OCI-LY1 (cell line): ENCODE measurements at regions not wholly inside any gene's neighbourhood (a gene's known extent, or its start where the extent isn't known, plus 50 kb on each side); places are given as distances from the start of the nearest gene placed in this dataset.

Experiments used
- H2AFZ ChIP-seq: fragments of 200-600 bp; sonication (generic), shearing (Covaris generic); 2 replicates; pipeline ENCODE4 v1.6.0; 2014; ENCODE audit warnings: antibody characterized with exemption, mild to moderate bottlenecking, low read length
- H3F3A ChIP-seq: fragments of 200-600 bp; sonication (generic), shearing (Covaris generic); 2 replicates; pipeline ENCODE4 v1.6.0; 2014; ENCODE audit warnings: mild to moderate bottlenecking, antibody characterized with exemption, low read length, moderate library complexity; ENCODE audit not compliant: insufficient read depth
- H3K27ac ChIP-seq: fragments of 200-600 bp; sonication (generic); 2 replicates; pipeline ENCODE4 v1.5.1; 2014; ENCODE audit warnings: low read length, mixed run types, mild to moderate bottlenecking, low read depth; ENCODE audit not compliant: poor library complexity, severe bottlenecking
- H3K27me3 ChIP-seq: fragments of 200-600 bp; sonication (generic); 2 replicates; pipeline ENCODE4 v1.6.0; 2014; ENCODE audit warnings: antibody characterized with exemption, mild to moderate bottlenecking, low read length, moderate library complexity; ENCODE audit not compliant: insufficient read depth
- H3K36me3 ChIP-seq: fragments of 200-600 bp; sonication (generic); 2 replicates; pipeline ENCODE4 v1.6.1; 2014; ENCODE audit warnings: mild to moderate bottlenecking, antibody characterized with exemption, low read length, moderate library complexity, mixed read lengths; ENCODE audit not compliant: insufficient read depth
- H3K4me1 ChIP-seq: fragments of 200-600 bp; sonication (generic); 2 replicates; pipeline ENCODE4 v1.5.1; 2014; ENCODE audit warnings: mild to moderate bottlenecking, low read length, moderate library complexity; ENCODE audit not compliant: insufficient read depth, severe bottlenecking
- H3K4me2 ChIP-seq: fragments of 200-600 bp; sonication (generic), shearing (Covaris generic); 2 replicates; pipeline ENCODE4 v1.6.1; 2014; ENCODE audit warnings: low read length
- H3K4me3 ChIP-seq: fragments of 200-600 bp; sonication (generic); 2 replicates; pipeline ENCODE4 v1.5.1; 2014; ENCODE audit warnings: low read length, low read depth, mild to moderate bottlenecking, mixed read lengths; ENCODE audit not compliant: poor library complexity, severe bottlenecking
- H3K79me2 ChIP-seq: fragments of 200-600 bp; shearing (Covaris generic); 2 replicates; pipeline ENCODE4 v1.6.1; 2016; ENCODE audit warnings: mixed run types, low read length, mixed read lengths; ENCODE audit not compliant: insufficient read depth
- H3K9ac ChIP-seq: fragments of 200-600 bp; sonication (generic), shearing (Covaris generic); 2 replicates; pipeline ENCODE4 v1.6.1; 2014; ENCODE audit warnings: mild to moderate bottlenecking, low read length, mixed read lengths
- H3K9me2 ChIP-seq: fragments of 200-600 bp; sonication (generic), shearing (Covaris generic); 2 replicates; pipeline ENCODE4 v1.6.1; 2014; ENCODE audit warnings: low read depth, mild to moderate bottlenecking, low read length, mixed read lengths
- H3K9me3 ChIP-seq: fragments of 200-600 bp; shearing (Covaris generic); 2 replicates; pipeline ENCODE4 v1.6.1; 2014; ENCODE audit warnings: low read length, mixed read lengths
- H4K20me1 ChIP-seq: fragments of 200-600 bp; sonication (generic), shearing (Covaris generic); 2 replicates; pipeline ENCODE4 v1.6.0; 2016; ENCODE audit warnings: mild to moderate bottlenecking, low read length; ENCODE audit not compliant: insufficient read depth
- CTCF ChIP-seq: fragments of 200-600 bp; sonication (generic), shearing (Covaris generic); IDR thresholded peaks from 2 replicates; pipeline ENCODE4 v1.5.1; 2017; ENCODE audit warnings: mild to moderate bottlenecking, antibody characterized with exemption, low read length, moderate library complexity, mixed read lengths
- EZH2 ChIP-seq: fragments of 200-600 bp; sonication (generic), shearing (Covaris generic); IDR thresholded peaks from 2 replicates; pipeline ENCODE4 v1.8.0; 2017; ENCODE audit warnings: borderline replicate concordance, mixed run types, mild to moderate bottlenecking, antibody characterized with exemption, low read length, moderate library complexity, mixed read lengths

- H3K36me3 ChIP-seq: no peaks in the 10 kb centered on the region
- H2AFZ ChIP-seq: no peak overlapping the region
- H3K9me3 ChIP-seq: no peaks in the 10 kb centered on the region
- no peaks in the 10 kb centered on the region for H4K20me1 ChIP-seq
- H3K4me2 ChIP-seq: no peak overlapping the region
- H3F3A ChIP-seq: no peaks in the 10 kb centered on the region
- H3K27me3 ChIP-seq: no peaks in the 10 kb centered on the region
- TF ChIP-seq CTCF: no peak
- no peak for TF ChIP-seq EZH2
- H3K9ac ChIP-seq: no peak overlapping the region
- H3K79me2 ChIP-seq: no peaks in the 10 kb centered on the region
- H3K27ac ChIP-seq: no peak overlapping the region
- H3K9me2 ChIP-seq: no peaks in the 10 kb centered on the region
- no peaks in the 10 kb centered on the region for H3K4me1 ChIP-seq
- no peak overlapping the region for H3K4me3 ChIP-seq
These were observed 712.5 kb upstream of the GRAMD2B start for GRCh38 chr5:125710745-125711144.

DNA sequence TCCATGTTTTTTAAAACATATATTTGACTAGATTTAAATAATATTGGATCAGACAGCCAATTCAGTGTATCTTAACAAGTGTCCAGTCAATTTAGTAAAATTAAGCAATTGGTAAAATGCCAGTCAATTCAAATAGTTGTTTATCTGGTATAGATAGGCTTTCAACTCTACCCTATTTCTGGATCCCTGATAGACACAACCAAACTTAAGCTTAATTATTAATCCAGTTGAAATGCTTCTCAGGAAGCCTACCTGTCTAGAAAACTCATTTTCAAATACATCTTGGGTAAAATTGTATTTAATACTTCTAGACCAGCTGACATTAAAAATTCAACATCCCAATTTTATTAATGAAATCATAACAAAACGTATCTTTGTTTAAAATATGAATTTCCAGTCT is 710.8 kb upstream of the GRAMD2B start:
- Histone ChIP-seq H3F3A (no peaks in the 10 kb centered on the region), H3K79me2 (no peaks in the 10 kb centered on the region), H3K27ac (no peak overlapping the region), H3K9me2 (no peaks in the 10 kb centered on the region), H3K4me3 (no peak overlapping the region), H4K20me1 (no peaks in the 10 kb centered on the region), H3K9me3 (no peaks in the 10 kb centered on the region), H3K9ac (no peak overlapping the region), H3K36me3 (no peaks in the 10 kb centered on the region), H3K4me2 (no peak overlapping the region), H3K4me1 (no peaks in the 10 kb centered on the region), H2AFZ (no peak overlapping the region), H3K27me3 (no peaks in the 10 kb centered on the region)
- TF ChIP-seq EZH2 (no peak), CTCF (no peak)

- no peaks in the 10 kb centered on the region for H3K27me3 ChIP-seq
- H4K20me1 ChIP-seq: no peaks in the 10 kb centered on the region
- no peak overlapping the region for H3K4me2 ChIP-seq
- no peaks in the 10 kb centered on the region for H3K9me3 ChIP-seq
- TF ChIP-seq CTCF (no peak), EZH2 (no peak)
- H3K4me1 ChIP-seq: no peaks in the 10 kb centered on the region
- H3F3A ChIP-seq: no peaks in the 10 kb centered on the region
- H3K9ac ChIP-seq: no peak overlapping the region
- no peak overlapping the region for H3K4me3 ChIP-seq
- no peaks in the 10 kb centered on the region for H3K9me2 ChIP-seq
- H2AFZ ChIP-seq: no peak overlapping the region
- H3K36me3 ChIP-seq: no peaks in the 10 kb centered on the region
- H3K27ac ChIP-seq: no peak overlapping the region
- H3K79me2 ChIP-seq: no peaks in the 10 kb centered on the region
These were observed 710.0 kb upstream of the GRAMD2B start for GRCh38 chr5:125713109-125713805.
